ENCODE measurements at regions not wholly inside any gene's neighbourhood (a gene's known extent, or its start where the extent isn't known, plus 50 kb on each side); places are given as distances from the start of the nearest gene placed in this dataset.

GRCh38 chr3:152516216-152516615, 247.5 kb downstream of the MBNL1 start:
- DNase-seq = no peak

- DNase-seq = no peak
Observed at GRCh38 chr3:152517502-152517901, 248.8 kb downstream of the MBNL1 start.

GRCh38 chr3:152518346-152518745, 249.6 kb downstream of the MBNL1 start:
- no peak for DNase-seq

DNA sequence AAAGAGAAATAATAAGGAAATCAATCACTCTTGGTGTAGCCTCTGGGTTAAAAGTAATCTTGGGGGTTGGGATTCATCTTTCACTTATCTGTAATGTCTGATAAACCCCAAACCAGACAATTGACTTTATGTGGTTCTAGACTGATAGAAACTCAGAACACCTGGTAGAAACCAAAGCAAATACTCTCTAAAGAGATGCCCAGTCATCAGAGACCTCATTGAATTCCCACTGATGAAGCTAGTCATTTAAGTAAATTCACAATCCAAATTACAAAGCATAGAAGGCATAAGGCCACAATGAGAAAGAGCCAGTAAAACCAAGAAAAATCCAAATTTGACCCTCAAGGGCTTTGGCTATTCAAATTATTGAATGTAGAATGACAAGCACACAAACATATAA, 250.6 kb downstream of the MBNL1 start:
- no peak for DNase-seq

DNA sequence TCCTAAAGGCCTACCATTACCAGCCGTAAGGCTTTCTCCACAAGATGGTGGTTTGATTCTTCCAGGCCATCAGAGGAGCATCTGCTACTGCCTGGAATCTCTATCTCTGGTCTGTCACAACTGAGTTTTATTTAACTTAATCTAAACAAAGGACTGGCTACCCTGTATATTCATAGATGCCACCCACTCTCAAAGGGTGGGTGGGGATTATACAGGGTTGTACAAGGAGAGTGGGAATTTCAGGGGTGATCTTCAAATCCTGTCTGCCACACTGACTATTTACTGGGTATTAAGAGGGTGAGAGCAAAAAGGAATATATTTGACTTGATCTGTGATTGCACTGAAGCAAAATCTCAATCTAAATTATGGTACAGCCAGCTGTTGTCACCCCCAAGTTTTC, 253.3 kb downstream of the MBNL1 start:
- DNase-seq = no peak

- peak; percentile 54 for DNase-seq
Observed at GRCh38 chr3:152524198-152525140, 255.7 kb downstream of the MBNL1 start.

DNA sequence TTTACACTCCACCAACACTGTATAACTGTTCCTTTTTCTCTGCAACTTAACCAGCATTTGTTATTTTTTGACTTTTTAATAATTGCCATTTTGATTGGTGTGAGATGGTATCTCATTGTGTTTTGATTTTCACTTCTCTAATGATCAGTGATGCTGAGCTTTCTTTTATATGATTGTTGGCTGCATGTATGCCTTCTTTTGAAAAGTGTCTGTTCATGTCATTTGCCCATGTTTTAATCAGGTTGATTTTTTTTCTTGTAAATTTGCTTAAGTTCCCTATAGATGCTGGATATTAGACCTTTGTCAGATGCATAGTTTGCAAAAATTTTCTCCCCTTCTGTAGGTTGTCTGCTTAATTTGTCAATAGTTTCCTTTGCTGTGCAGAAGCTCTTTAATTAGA, 263.0 kb downstream of the MBNL1 start:
- no peak for DNase-seq

GRCh38 chr3:152538518-152538917, 269.8 kb downstream of the MBNL1 start:
- no peak for DNase-seq

DNA sequence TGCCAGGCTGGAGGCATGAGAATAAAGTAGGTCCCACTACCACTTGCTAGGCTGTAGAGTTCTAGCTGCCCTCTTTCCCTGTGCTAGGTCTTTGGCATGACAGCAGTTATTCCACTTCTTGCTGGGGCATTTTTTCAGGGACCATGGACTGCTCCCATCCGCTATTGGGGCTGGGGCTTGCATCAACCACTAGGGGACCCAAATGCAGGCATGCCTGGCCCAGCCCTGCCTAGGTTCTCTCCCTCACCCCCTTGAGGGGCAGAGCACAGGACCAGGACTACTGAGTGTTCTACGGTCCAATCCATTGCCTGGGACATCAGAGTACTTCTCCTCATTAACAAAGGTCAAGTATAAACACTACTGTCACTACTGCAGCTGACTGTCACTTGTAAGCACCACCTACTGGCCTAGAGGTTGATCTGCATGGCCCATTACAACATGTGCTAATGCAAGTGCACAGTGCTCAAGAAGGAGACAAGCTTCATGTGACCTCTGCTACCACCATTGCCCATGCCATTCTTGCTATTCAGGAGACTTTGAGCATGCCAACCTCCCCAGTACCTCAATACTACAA, 270.5 kb downstream of the MBNL1 start:
- no peak for DNase-seq

DNA sequence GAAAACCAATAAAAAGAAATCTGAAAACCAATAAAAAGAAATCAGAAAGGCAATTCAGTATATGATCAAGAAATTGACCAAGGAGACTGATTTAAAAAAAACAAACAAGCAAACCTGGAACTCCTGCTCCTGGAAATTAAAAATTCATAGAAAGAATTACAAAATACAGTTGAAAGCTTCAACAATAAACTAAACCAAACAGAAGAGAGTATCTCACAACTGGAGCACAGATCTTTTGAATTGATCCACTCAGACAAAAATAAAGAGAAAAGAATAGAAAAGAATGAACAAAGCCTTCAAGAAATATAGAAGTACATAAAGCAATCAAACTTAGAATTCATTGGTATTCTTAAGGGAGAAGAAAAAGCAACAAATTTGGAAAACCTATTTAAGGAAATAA, 271.4 kb downstream of the MBNL1 start:
- DNase-seq = no peak

- DNase-seq = no peak
Observed at GRCh38 chr3:152547153-152547552, 278.4 kb downstream of the MBNL1 start.

GRCh38 chr3:152549263-152549662, 280.5 kb downstream of the MBNL1 start:
- DNase-seq = no peak

- no peak for DNase-seq
Observed at GRCh38 chr3:152550284-152550683, 281.6 kb downstream of the MBNL1 start.

DNA sequence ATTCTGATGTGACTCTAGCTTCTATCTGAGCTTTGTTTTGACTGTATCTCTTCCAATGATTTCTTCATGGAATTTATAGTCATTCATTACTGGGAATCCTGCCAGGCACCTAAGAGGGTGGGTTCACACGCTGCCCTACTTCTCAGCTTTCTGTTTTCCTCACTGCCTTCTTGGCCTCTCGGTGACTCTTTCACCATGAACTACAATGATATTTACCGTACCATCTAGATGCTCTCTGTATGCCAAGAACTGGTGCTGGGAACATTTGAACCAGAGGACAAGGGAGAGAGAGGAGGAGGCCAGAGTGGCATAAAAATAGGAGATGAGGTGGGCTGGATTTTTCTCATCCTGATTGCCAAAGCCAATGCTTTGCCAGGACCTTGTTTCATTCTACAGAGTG, 280.0 kb upstream of the P2RY1 start:
- no peak for DNase-seq

DNA sequence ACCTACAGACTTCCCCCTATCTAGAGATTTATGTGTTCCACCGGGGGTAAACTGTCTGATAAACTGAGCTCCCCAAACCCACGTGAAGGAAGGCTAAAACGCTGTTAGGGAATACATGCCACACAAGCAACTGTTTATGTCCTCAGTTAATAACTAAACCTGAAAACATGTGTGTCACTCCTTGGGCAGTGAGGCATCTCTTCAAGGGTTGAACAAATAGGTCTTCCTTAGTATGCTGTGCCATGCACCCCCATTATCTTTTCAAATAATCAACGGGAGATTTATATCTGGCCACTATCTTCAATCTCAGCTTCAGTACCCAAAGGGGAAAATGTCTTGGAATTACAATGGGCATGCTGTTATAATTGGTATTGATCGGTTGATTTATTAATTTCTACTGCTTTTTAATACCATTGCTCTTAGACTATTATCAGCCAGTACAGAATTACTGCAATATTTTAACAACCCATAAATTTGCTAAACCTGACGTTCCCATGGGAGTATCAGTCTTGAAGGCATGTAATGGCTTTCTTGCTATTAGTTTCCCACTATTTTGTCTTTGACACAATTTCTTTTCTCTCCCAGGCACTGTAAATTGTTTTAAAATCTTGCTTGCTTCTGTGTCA, 279.2 kb upstream of the P2RY1 start:
- DNase-seq = no peak

GRCh38 chr3:152556731-152557254, 278.1 kb upstream of the P2RY1 start:
- DNase-seq = peak; percentile 44

GRCh38 chr3:152557302-152557999, 277.5 kb upstream of the P2RY1 start:
- DNase-seq = no peak

GRCh38 chr3:152558386-152558785, 276.5 kb upstream of the P2RY1 start:
- no peak for DNase-seq

DNA sequence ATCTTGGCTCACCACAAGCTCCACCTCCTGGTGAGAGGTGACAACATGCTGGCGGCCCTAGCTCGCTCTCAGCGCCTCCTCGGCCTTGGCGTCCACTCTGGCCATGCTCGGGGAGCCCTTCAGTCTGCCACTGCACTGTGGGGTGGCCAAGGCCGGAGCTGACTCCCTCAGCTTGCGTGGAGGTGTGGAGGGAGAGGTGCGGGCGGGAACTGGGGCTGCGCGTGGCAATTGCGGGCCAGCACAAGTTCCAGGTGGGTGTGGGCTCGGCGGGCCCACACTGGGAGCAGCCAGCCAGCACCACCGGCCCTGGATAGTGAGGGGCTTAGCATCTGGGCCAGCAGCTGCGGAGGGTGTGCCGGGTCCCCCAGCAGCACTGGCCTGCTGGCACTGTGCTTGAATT, 275.7 kb upstream of the P2RY1 start:
- no peak for DNase-seq

- no peak for DNase-seq
Observed at GRCh38 chr3:152564459-152564858, 270.5 kb upstream of the P2RY1 start.

DNA sequence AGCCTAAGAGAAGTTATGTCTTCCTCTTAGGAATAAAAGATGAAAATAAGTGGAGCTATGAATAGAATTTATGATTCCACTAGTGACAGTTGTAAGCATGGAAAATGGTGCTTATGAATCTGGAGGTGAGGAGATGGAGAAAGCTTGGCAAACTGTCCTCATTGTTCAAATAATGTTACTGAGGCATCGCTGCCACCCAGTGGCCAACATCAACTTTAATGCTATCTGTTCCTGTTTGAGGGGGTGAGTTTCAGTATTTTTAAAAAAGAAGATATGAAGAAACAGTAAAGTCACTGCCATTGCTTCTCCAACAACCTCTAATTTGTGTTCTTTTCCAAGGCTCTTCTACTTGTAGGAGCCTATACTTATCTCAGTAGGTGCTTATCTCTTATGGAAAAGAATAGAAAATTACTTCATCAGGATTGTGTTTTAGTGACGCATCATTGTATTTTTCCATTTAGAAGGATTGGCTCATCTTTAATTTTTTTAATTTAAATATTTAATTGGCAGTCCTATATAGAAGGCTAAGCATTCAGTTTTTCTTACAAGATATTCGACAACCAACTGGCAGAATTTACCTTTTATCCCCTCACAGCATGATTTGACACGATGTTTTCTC, 260.4 kb upstream of the P2RY1 start:
- peak; percentile 57 for DNase-seq

DNA sequence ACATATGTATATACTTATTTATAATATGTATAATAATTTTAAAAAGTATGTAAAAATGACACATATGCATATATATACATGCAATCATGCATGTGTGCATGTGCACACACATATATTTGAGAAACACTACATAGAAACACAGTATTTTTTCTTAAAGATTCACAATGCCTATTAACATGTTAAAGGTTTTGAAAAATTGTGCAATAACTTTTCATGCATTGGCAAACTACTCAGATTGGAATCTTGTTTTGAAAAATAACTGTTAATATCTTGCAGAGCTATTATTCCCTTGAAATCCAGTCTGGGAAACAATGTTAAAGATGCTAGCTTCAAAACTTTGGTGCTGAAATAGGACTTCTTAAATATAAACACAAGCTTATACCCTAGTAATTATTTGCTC, 256.2 kb upstream of the P2RY1 start:
- no peak for DNase-seq

GRCh38 chr3:152581951-152582350, 253.0 kb upstream of the P2RY1 start:
- no peak for DNase-seq

Data from EL (cell line).